RWPE1 (cell line): ENCODE measurements at regions not wholly inside any gene's neighbourhood (a gene's known extent, or its start where the extent isn't known, plus 50 kb on each side); places are given as distances from the start of the nearest gene placed in this dataset.

Source experiments
- CTCF ChIA-PET: fragments of 350-600 bp; sonication (Branson Sonifier 250); formaldehyde crosslinking; extraction: SDS; loops from one replicate; lab custom pipeline; 2021; lab: Yijun Ruan, JAX
- POLR2A ChIA-PET: fragments of 400-600 bp; formaldehyde crosslinking; extraction: SDS; loops from one replicate; lab custom pipeline; 2020; ENCODE audit warnings: antibody characterized with exemption; ENCODE audit not compliant: low non-redundant PET; lab: Yijun Ruan, JAX
- DNase-seq: peaks from one replicate; pipeline ENCODE4 v3.0.0; 2012; ENCODE audit warnings: low spot score
- H3K27ac ChIP-seq: fragments of 450-650 bp; 2 replicates; pipeline ENCODE4 v1.5.1; 2017
- TF ChIP-seq, protein P1 (sequence below): fragments of 450-650 bp; conservative IDR thresholded peaks from 2 replicates; pipeline ENCODE4 v1.5.1; 2017; ENCODE audit warnings: low read depth, mild to moderate bottlenecking

DNA sequence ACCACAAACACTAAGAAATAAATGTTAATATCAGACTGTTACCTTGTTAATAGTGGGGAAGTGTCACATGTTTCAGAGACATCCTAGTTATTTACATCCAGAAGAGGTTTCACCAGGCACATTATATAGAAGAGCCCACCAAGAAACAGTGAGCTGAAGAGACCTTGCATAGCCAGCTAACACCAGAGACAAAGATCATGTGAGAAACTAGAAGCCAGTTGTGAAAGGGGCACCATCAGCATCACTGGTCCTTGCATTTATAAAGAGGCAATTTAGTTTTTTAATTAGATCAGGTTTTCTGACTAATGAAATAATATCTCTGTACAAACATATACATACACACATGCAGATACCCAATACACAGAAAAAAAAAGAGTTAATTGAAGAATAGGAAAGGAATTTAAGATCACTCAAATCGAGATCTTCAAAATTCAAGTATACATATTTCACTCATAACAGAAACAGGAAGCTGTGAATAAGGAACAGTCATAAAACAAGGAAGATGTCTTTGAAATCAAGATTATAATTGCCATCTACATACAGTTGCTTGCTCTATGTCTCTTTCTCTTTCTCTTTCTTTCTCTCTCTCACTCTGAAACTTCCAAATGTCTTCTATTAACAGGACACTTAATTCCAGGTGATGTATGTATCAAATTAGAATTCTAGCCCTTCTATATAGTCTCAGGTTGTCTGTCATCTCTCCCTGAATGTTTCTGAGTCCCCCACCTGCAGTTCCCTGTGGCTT, 348.7 kb downstream of the ETS1 start:
- H3K27ac ChIP-seq = no peak overlapping the region
- DNase-seq = no peak
- POLR2A ChIA-PET = no interaction called here
- TF ChIP-seq, protein P1, sequence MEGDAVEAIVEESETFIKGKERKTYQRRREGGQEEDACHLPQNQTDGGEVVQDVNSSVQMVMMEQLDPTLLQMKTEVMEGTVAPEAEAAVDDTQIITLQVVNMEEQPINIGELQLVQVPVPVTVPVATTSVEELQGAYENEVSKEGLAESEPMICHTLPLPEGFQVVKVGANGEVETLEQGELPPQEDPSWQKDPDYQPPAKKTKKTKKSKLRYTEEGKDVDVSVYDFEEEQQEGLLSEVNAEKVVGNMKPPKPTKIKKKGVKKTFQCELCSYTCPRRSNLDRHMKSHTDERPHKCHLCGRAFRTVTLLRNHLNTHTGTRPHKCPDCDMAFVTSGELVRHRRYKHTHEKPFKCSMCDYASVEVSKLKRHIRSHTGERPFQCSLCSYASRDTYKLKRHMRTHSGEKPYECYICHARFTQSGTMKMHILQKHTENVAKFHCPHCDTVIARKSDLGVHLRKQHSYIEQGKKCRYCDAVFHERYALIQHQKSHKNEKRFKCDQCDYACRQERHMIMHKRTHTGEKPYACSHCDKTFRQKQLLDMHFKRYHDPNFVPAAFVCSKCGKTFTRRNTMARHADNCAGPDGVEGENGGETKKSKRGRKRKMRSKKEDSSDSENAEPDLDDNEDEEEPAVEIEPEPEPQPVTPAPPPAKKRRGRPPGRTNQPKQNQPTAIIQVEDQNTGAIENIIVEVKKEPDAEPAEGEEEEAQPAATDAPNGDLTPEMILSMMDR = no peak
- CTCF ChIA-PET = no interaction called here

DNA sequence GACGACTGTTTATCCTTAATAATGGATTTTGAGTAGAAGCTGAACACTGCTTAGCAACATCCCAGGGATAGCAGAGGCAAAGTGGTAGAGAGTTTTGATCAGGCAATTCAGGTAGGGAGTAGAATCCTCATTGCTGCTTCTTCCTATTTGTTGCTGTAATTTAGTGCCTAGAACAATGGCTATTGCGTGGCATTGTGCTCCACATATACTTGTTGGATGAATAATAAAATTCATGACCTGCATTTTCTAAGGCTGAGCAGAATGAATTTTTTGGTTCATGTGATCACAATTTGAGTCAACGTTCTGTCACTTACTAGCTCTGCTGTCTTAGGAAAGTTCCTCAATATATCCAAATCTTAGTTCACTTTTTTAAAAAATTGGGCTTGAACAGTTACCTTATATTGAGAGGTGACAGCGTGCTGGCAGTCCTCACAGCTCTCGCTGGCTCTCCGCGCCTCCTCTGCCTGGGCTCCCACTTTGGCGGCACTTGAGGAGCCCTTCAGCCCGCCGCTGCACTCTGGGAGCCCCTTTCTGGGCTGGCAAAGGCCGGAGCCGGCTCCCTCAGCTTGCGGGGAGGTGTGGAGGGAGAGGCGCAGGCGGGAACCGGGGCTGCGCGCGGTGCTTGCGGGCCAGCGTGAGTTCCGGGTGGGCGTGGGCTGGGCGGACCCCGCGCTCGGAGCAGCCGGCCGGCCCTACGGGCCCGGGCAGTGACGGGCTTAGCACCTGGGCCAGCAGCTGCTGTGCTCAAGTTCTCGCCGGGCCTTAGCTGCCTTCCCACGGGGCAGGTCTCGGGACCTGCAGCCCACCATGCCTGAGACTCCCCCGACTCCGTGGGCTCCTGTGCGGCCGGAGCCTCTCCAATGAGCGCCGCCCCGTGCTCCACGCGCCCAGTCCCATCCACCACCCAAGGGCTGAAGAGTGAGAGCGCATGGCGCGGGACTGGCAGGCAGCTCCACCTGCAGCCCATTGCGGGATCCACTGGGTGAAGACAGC, 350.6 kb downstream of the ETS1 start:
- H3K27ac ChIP-seq = no peak overlapping the region
- ChIA-PET POLR2A (no interaction called here), CTCF (no interaction called here)
- TF ChIP-seq, protein P1 = no peak
- DNase-seq = no peak

DNA sequence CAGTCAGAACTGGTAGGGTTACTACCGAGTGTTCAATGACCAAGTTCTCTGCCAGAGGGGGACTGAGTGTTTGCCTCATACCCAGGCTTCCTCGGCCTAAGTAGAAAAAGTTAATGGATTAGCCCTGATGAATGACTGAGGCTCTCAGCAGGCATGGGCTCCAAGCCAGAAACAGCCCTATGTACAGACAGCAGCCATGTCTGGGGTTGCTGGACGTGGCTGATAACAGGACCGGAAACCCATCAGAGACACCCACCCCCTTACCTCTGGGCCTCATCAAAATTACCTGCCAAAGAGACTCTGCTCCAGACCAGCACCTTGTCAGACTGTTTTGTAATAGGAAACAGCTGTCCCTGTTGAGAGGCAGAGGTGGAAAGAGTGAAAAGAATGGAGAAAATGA, 351.4 kb downstream of the ETS1 start:
- DNase-seq = no peak
- no peak overlapping the region for H3K27ac ChIP-seq
- TF ChIP-seq, protein P1 = no peak
- ChIA-PET POLR2A (no interaction called here), CTCF (interaction anchor here (0.5 kb wide), 2 partner anchors 648 to 1784 kb away, joined by 3 to 7 read pairs; no protein-coding TSS in a partner anchor)

DNA sequence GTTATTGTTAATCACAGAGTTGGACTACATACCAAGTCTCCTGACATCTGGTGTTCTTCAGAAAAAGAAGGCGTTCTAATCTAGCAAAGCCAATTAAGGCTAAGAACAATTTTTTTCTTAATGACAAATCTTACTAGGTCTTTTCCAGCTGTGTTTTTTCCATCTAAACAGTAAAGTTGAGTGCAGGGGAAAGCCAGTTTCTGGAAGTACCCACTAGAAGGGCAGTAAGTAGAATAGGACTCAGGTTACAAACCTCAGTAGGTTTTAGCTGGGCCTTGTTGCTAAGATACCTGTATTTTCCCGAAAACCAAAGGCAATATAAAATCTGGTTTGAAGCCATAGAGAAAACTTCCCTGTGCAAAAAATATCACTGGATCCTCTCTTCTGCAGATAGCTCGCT, 351.9 kb downstream of the ETS1 start:
- CTCF ChIA-PET = interaction anchor here (0.5 to 0.6 kb wide), 3 partner anchors 339 to 1783 kb away, joined by 3 to 7 read pairs (median 3); no protein-coding TSS in a partner anchor
- POLR2A ChIA-PET = no interaction called here
- TF ChIP-seq, protein P1 = no peak
- H3K27ac ChIP-seq = no peak overlapping the region
- no peak for DNase-seq

DNA sequence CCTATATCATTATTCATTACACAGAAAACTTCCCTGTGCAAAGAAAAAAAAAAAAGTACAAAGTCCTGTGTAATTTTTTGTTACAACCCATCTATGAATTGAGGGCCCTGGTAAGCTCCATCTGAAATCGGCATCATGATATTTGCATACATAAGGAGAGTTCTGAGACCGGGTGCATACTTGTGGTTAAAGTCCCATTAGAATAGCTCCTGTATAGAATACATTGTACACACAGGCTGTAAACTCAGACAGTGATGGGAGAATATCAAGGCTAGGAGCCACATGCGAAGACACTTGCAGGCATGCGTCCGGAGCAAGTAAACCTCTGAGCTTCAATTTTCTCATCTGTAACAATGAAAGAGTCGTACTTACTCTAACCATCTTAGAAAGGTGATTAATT, 353.2 kb downstream of the ETS1 start:
- no peak overlapping the region for H3K27ac ChIP-seq
- no peak for DNase-seq
- ChIA-PET POLR2A (no interaction called here), CTCF (no interaction called here)
- TF ChIP-seq, protein P1 = no peak

DNA sequence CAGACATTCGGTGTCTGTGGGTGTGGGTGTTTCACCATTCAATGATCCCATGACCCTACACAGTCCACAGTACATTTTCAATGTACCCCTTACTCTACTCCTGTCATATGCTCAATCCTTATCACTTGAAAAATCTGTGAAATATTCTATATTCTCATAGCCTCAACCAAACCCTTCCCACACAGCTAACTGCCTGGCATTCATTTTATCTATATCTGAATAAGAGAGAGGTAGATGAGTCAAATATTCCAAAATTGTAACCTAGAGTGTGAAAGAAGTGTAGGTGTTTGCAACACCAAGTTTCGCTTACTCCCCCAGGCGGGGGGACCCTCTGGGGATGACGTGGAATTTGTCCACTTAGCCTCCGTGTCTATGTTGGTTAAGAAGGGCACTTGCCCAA, 354.8 kb downstream of the ETS1 start:
- no peak overlapping the region for H3K27ac ChIP-seq
- ChIA-PET POLR2A (no interaction called here), CTCF (no interaction called here)
- TF ChIP-seq, protein P1 = no peak
- no peak for DNase-seq
